ENCODE measurements at regions not wholly inside any gene's neighbourhood (a gene's known extent, or its start where the extent isn't known, plus 50 kb on each side); places are given as distances from the start of the nearest gene placed in this dataset.

DNA sequence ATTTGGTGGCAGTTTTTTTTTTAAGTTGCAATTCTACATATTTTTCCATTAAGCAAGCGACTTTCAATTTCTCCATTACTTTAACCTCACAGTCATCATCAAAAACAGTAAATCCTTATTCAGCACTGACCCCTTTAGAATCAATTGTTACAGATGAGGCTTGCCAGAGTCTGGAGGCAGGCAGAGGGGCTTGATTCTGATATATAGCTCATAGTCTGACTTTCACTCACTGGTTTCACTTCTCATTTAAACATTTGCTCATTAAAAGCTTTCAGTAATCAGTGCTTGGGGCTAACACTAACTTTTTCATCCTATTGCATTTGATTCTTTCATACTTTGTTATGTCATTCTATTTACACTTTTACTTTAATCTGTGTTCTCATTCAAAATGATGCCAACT lies 88.4 kb downstream of the PYDC2 start:
- Histone ChIP-seq H3K4me2 (replicated peaks; ENCODE audit: extremely low read depth, low read length, poor library complexity, severe bottlenecking) (no peak overlapping the region), H3K36me3 (replicated peaks in 1 of 2; ENCODE audit: control insufficient read depth in 1 of 2, insufficient read depth in 2 of 2, low read length in 2 of 2) (no peaks in the 10 kb centered on the region), H3K27ac (ENCODE audit: low read depth in 1 of 2, low read length in 2 of 2) (no peak overlapping the region), H3K4me1 (ENCODE audit: control insufficient read depth in 1 of 2, insufficient read depth in 2 of 2, low read length in 2 of 2) (no peaks in the 10 kb centered on the region), H3K9me3 (replicated peaks in 1 of 2; ENCODE audit: control insufficient read depth in 1 of 2, insufficient read depth in 1 of 2, low read length in 2 of 2) (peaks cover 0 to 12% of the 10 kb centered on the region in 2 donors), H3K79me2 (ENCODE audit: insufficient read depth, low read length) (no peaks in the 10 kb centered on the region), H3K27me3 (ENCODE audit: control insufficient read depth in 2 of 2, insufficient read depth in 2 of 2, low read length in 2 of 2) (no peaks in the 10 kb centered on the region), H3K4me3 (replicated peaks in 1 of 3; ENCODE audit: low read depth in 2 of 3, low read length in 3 of 3) (no peak overlapping the region), H3K9ac (ENCODE audit: insufficient read depth, low read length, poor library complexity, severe bottlenecking) (no peak overlapping the region), H2AFZ (ENCODE audit: insufficient read depth, low read depth, low read length, poor library complexity, severe bottlenecking) (no peak overlapping the region), H4K20me1 (ENCODE audit: insufficient read depth, low read length) (no peaks in the 10 kb centered on the region)
- TF ChIP-seq, protein P1, sequence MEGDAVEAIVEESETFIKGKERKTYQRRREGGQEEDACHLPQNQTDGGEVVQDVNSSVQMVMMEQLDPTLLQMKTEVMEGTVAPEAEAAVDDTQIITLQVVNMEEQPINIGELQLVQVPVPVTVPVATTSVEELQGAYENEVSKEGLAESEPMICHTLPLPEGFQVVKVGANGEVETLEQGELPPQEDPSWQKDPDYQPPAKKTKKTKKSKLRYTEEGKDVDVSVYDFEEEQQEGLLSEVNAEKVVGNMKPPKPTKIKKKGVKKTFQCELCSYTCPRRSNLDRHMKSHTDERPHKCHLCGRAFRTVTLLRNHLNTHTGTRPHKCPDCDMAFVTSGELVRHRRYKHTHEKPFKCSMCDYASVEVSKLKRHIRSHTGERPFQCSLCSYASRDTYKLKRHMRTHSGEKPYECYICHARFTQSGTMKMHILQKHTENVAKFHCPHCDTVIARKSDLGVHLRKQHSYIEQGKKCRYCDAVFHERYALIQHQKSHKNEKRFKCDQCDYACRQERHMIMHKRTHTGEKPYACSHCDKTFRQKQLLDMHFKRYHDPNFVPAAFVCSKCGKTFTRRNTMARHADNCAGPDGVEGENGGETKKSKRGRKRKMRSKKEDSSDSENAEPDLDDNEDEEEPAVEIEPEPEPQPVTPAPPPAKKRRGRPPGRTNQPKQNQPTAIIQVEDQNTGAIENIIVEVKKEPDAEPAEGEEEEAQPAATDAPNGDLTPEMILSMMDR (IDR thresholded peaks at IDR 0.05), result no peak
- DNase-seq, result no peak
- peaks cover 3 to 13% (median 9%) of the 10 kb centered on the region in 7 donors for H3K9me3 Mint-ChIP-seq
- no peaks in the 10 kb centered on the region for H3K27me3 Mint-ChIP-seq (ENCODE audit: low read depth in 3 of 3)
- intact Hi-C loops (cut with micrococcal nuclease), result no loop called here
- H3K36me3 Mint-ChIP-seq, result no peaks in the 10 kb centered on the region
- no peak overlapping the region for H3K27ac Mint-ChIP-seq
- WGBS (ENCODE audit: insufficient coverage), result no CpG with 5 or more reads among the region's 1 CpG
- no peaks in the 10 kb centered on the region for H3K4me1 Mint-ChIP-seq
- no peak overlapping the region for H3K4me3 Mint-ChIP-seq

DNA sequence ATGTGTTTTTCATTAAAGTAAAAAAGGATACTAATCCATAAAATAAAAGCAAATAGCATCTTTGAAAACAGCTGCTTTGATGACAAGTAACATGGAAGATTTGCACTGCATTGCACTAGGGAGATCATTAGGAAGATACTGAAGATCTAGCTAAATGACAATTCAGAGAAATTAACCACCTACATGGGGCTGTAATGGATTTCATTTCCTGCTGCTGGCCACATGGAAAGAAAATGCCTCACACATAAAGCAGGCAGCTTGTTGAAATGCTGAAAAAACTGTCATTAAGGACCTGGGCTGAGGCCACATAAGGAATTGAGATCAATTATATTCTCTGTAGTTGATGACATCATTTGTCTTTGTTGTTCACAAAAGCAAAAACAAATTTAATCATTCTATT lies 94.1 kb downstream of the PYDC2 start:
- Histone ChIP-seq H3K79me2 (ENCODE audit: insufficient read depth, low read length) (no peaks in the 10 kb centered on the region), H2AFZ (ENCODE audit: insufficient read depth, low read depth, low read length, poor library complexity, severe bottlenecking) (no peak overlapping the region), H3K27ac (ENCODE audit: low read depth in 1 of 2, low read length in 2 of 2) (no peak overlapping the region), H3K27me3 (ENCODE audit: control insufficient read depth in 2 of 2, insufficient read depth in 2 of 2, low read length in 2 of 2) (no peaks in the 10 kb centered on the region), H3K36me3 (replicated peaks in 1 of 2; ENCODE audit: control insufficient read depth in 1 of 2, insufficient read depth in 2 of 2, low read length in 2 of 2) (no peaks in the 10 kb centered on the region), H3K9me3 (replicated peaks in 1 of 2; ENCODE audit: control insufficient read depth in 1 of 2, insufficient read depth in 1 of 2, low read length in 2 of 2) (no peaks in the 10 kb centered on the region), H3K9ac (ENCODE audit: insufficient read depth, low read length, poor library complexity, severe bottlenecking) (no peak overlapping the region), H4K20me1 (ENCODE audit: insufficient read depth, low read length) (no peaks in the 10 kb centered on the region), H3K4me2 (replicated peaks; ENCODE audit: extremely low read depth, low read length, poor library complexity, severe bottlenecking) (no peak overlapping the region), H3K4me1 (ENCODE audit: control insufficient read depth in 1 of 2, insufficient read depth in 2 of 2, low read length in 2 of 2) (no peaks in the 10 kb centered on the region), H3K4me3 (replicated peaks in 1 of 3; ENCODE audit: low read depth in 2 of 3, low read length in 3 of 3) (no peak overlapping the region)
- intact Hi-C loops (cut with micrococcal nuclease), result no loop called here
- TF ChIP-seq, protein P1 (IDR thresholded peaks at IDR 0.05), result no peak
- Mint-ChIP-seq H3K4me1 (no peaks in the 10 kb centered on the region), H3K4me3 (no peak overlapping the region), H3K27me3 (ENCODE audit: low read depth in 3 of 3) (no peaks in the 10 kb centered on the region), H3K9me3 (peaks cover 0 to 19% (median 5%) of the 10 kb centered on the region in 7 donors), H3K36me3 (no peaks in the 10 kb centered on the region), H3K27ac (no peak overlapping the region)
- no peak for DNase-seq

Data from CD14-positive monocyte (primary cell).